B cell (primary cell): ENCODE measurements at regions not wholly inside any gene's neighbourhood (a gene's known extent, or its start where the extent isn't known, plus 50 kb on each side); places are given as distances from the start of the nearest gene placed in this dataset.

Experiments used
- ATAC-seq: fragments of 200-7000 bp; cut with Tn5 transposase; one replicate; pipeline ENCODE4 v1.10.0; 2021; ENCODE audit warnings: low read depth, mild to moderate bottlenecking, moderate number of reproducible peaks, moderate library complexity
- CTCF ChIA-PET: fragments of 350-600 bp; sonication (Branson Sonifier 250); formaldehyde crosslinking; loops from one replicate; lab custom pipeline; 2021; ENCODE audit warnings: antibody characterized with exemption, inconsistent platforms; lab: Charles Lee
- POLR2A ChIA-PET: fragments of 350-600 bp; sonication (Branson Sonifier 250); formaldehyde crosslinking; loops from one replicate; lab custom pipeline; 2021; ENCODE audit warnings: antibody characterized with exemption; lab: Charles Lee
- DNase-seq: peaks from one replicate; pipeline ENCODE4 v3.0.0; 2013
- H2AFZ ChIP-seq: 2 replicates; pipeline ENCODE4 v1.6.1; 2012; ENCODE audit warnings: mild to moderate bottlenecking, low read depth, low read length; ENCODE audit not compliant: insufficient read depth, poor library complexity, severe bottlenecking
- H3K27ac ChIP-seq, 2 donors: 1 replicate in 1 of 2; 2 replicates in 1 of 2; pipeline ENCODE4 v1.5.1; 2012 to 2013; ENCODE audit warnings: low read length in 2 of 2, mild to moderate bottlenecking in 2 of 2, moderate library complexity in 1 of 2
- H3K27me3 ChIP-seq, 4 experiments: fragments of 200-600 bp in 1 of 4; sonication (generic) in 1 of 4; replicated peaks in 1 of 4; 1 replicate in 2 of 4; 2 replicates in 2 of 4; pipeline versions ENCODE4 v1.6.1 to v1.7.0; 2013 to 2016; ENCODE audit warnings: low read length in 3 of 4, mild to moderate bottlenecking in 2 of 4, mixed read lengths in 1 of 4, moderate library complexity in 1 of 4; ENCODE audit not compliant: insufficient read depth in 4 of 4, control insufficient read depth in 3 of 4; ENCODE audit errors: control extremely low read depth in 1 of 4
- H3K36me3 ChIP-seq, 2 experiments: replicated peaks in 1 of 2; 1 replicate in 1 of 2; 2 replicates in 1 of 2; pipeline versions ENCODE4 v1.6.1 to v1.7.1; 2013; ENCODE audit warnings: low read length in 1 of 2; ENCODE audit not compliant: insufficient read depth in 2 of 2, control insufficient read depth in 1 of 2; ENCODE audit errors: control extremely low read depth in 1 of 2, extremely low read depth in 1 of 2
- H3K4me1 ChIP-seq, 2 donors: fragments of 200-600 bp in 1 of 2; sonication (generic) in 1 of 2; 1 replicate in 1 of 2; 2 replicates in 1 of 2; pipeline versions ENCODE4 v1.5.1 to v1.6.1; 2013 to 2017; ENCODE audit warnings: low read length in 2 of 2; ENCODE audit not compliant: control insufficient read depth in 2 of 2, insufficient read depth in 2 of 2
- H3K4me2 ChIP-seq: replicated peaks from 2 replicates; pipeline ENCODE3; 2012; ENCODE audit warnings: mild to moderate bottlenecking, low read depth, low read length; ENCODE audit not compliant: poor library complexity, severe bottlenecking
- H3K4me3 ChIP-seq, 5 experiments: fragments of 200-600 bp in 1 of 5; sonication (generic) in 1 of 5; 1 replicate in 3 of 5; 2 replicates in 2 of 5; pipeline versions ENCODE4 v1.5.1 to v1.7.0; 2011 to 2016; ENCODE audit warnings: low read length in 4 of 5, mild to moderate bottlenecking in 4 of 5, low read depth in 2 of 5, control low read depth in 1 of 5, moderate library complexity in 1 of 5; ENCODE audit not compliant: insufficient read depth in 1 of 5; ENCODE audit errors: control extremely low read depth in 1 of 5, extremely low read depth in 1 of 5
- H3K79me2 ChIP-seq: fragments of 200-600 bp; sonication (generic); one replicate; pipeline ENCODE4 v1.6.0; 2016; ENCODE audit warnings: low read length; ENCODE audit not compliant: control insufficient read depth, insufficient read depth
- H3K9ac ChIP-seq: fragments of 200-600 bp; sonication (generic); 2 replicates; pipeline ENCODE4 v1.6.1; 2017; ENCODE audit warnings: mild to moderate bottlenecking, low read length, moderate library complexity
- H3K9me3 ChIP-seq, 3 donors: one replicate each; pipeline versions ENCODE4 v1.6.1 to v1.7.1; 2013; ENCODE audit warnings: low read length in 2 of 3; ENCODE audit not compliant: control insufficient read depth in 2 of 3, insufficient read depth in 1 of 3; ENCODE audit errors: control extremely low read depth in 1 of 3
- H4K20me1 ChIP-seq: 2 replicates; pipeline ENCODE4 v1.6.0; 2012; ENCODE audit warnings: mild to moderate bottlenecking, low read length; ENCODE audit not compliant: insufficient read depth, control insufficient read depth, poor library complexity, severe bottlenecking
- H3K27ac Mint-ChIP-seq: one replicate; pipeline ENCODE4 v1.8.0; 2021; ENCODE audit warnings: mixed read lengths
- H3K27me3 Mint-ChIP-seq: one replicate; pipeline ENCODE4 v1.8.0; 2021; ENCODE audit warnings: mixed read lengths
- H3K4me1 Mint-ChIP-seq: one replicate; pipeline ENCODE4 v1.8.0; 2021; ENCODE audit warnings: mixed read lengths
- H3K4me3 Mint-ChIP-seq: one replicate; pipeline ENCODE4 v1.8.0; 2021; ENCODE audit warnings: mixed read lengths
- H3K9me3 Mint-ChIP-seq: one replicate; pipeline ENCODE4 v1.8.0; 2022; ENCODE audit warnings: mixed read lengths; ENCODE audit not compliant: insufficient read depth
- EZH2 ChIP-seq: IDR thresholded peaks from 2 replicates; pipeline ENCODE4 v1.6.1; 2012; ENCODE audit warnings: borderline replicate concordance, low read depth, mild to moderate bottlenecking, moderate library complexity, low read length; ENCODE audit not compliant: insufficient read depth, poor library complexity, severe bottlenecking
- WGBS: methylation state at CpG from one replicate; pipeline ENCODE4 v1.1.5; 2013; ENCODE audit warnings: missing lambda C conversion rate; ENCODE audit not compliant: insufficient coverage; 5-methylcytosine and 5-hydroxymethylcytosine counted together
- intact Hi-C: fragments of 100-400 bp; cut with micrococcal nuclease; formaldehyde crosslinking; loops from one replicate; pipeline ENCODE4 v1.10.0; 2022
- TF ChIP-seq, protein P1 (sequence below): fragments of 200-600 bp; IDR thresholded peaks from one replicate; pipeline ENCODE4 v1.8.0; 2022; ENCODE audit warnings: antibody characterized with exemption, mild to moderate bottlenecking

DNA sequence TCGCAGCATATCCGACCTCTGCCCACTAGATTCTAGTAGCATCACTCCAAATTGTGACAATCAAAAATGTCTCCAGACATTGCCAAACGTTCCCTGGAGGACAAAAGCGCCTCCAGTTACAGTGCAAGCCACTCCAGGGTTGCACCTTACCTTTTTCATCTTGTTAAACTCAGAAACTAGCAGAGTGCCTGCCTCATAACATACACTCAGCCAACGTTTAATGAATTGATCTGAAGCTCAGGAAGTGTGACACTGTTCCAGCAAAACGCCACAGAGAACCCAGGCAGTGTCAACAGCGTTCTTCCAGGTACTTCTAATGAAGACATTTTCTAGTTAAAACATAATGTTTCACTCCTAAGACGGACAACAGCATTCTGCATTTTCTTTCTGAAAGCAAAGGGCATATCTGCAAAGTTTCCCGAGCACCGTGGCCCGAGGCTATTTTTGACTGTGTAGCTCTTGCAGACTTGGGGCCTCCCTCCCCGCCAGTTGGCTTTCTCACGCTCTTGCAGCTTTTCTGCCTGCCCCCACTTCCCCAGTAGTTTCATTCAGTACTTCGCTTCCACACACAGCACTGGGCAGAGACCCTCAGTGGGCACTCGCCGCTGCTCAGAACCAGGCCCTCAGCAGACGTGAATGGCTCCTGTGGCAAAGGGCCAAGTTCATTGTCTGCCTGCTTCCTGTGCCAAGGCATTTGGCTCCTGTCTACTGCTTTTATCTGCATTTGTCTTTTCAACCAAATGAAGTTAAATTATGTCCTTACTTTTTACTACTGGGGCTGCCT, 133.4 kb upstream of the TTC29 start:
- no peak for DNase-seq
- Histone ChIP-seq H2AFZ (no peak overlapping the region), H3K36me3 (no peaks in the 10 kb centered on the region), H3K79me2 (no peaks in the 10 kb centered on the region), H3K9ac (no peak overlapping the region), H3K4me1 (no peaks in the 10 kb centered on the region), H3K4me3 (no peak overlapping the region), H3K9me3 (peaks cover 0 to 3% (median 0%) of the 10 kb centered on the region in 3 donors), H3K27me3 (no peaks in the 10 kb centered on the region), H3K4me2 (no peak overlapping the region), H4K20me1 (no peaks in the 10 kb centered on the region), H3K27ac (no peak overlapping the region)
- no peak overlapping the region for H3K4me3 Mint-ChIP-seq
- H3K9me3 Mint-ChIP-seq = no peaks in the 10 kb centered on the region
- no peak for ATAC-seq
- peaks cover 25% of the 10 kb centered on the region for H3K27me3 Mint-ChIP-seq
- H3K4me1 Mint-ChIP-seq = no peaks in the 10 kb centered on the region
- intact Hi-C loops = no loop called here
- TF ChIP-seq, protein P1, sequence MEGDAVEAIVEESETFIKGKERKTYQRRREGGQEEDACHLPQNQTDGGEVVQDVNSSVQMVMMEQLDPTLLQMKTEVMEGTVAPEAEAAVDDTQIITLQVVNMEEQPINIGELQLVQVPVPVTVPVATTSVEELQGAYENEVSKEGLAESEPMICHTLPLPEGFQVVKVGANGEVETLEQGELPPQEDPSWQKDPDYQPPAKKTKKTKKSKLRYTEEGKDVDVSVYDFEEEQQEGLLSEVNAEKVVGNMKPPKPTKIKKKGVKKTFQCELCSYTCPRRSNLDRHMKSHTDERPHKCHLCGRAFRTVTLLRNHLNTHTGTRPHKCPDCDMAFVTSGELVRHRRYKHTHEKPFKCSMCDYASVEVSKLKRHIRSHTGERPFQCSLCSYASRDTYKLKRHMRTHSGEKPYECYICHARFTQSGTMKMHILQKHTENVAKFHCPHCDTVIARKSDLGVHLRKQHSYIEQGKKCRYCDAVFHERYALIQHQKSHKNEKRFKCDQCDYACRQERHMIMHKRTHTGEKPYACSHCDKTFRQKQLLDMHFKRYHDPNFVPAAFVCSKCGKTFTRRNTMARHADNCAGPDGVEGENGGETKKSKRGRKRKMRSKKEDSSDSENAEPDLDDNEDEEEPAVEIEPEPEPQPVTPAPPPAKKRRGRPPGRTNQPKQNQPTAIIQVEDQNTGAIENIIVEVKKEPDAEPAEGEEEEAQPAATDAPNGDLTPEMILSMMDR = no peak
- no peak for TF ChIP-seq EZH2
- ChIA-PET POLR2A (no interaction called here), CTCF (no interaction called here)
- 84% methylated on average over 17 of the region's 17 CpGs for WGBS
- H3K27ac Mint-ChIP-seq = no peak overlapping the region

DNA sequence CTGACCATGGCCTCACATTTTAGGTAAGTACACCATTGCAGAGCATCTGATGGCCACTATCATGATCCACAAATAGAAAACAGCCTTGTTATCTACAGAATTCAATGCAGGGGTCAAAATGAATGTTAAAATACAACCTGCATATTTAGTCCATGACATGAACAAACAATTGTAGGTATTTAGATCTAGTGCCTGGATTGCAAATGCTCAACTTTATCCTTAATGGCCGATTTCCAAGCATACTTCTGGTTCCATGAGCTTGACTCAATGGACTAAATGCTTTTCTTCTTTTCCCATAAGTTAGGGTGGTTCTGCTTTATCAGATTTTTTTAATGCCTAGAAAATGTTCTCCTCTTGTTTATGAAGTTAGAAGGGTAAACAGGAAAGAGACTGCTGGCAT, 139.2 kb upstream of the TTC29 start:
- POLR2A ChIA-PET = no interaction called here
- WGBS = no CpG with 5 or more reads among the region's 1 CpG
- DNase-seq (no peak), ATAC-seq (no peak)
- no peaks in the 10 kb centered on the region for H3K79me2 ChIP-seq
- Mint-ChIP-seq H3K27ac (no peak overlapping the region), H3K9me3 (no peaks in the 10 kb centered on the region), H3K4me3 (no peak overlapping the region), H3K27me3 (peaks cover 12% of the 10 kb centered on the region), H3K4me1 (no peaks in the 10 kb centered on the region)
- H2AFZ ChIP-seq = no peak overlapping the region
- H3K4me2 ChIP-seq = no peak overlapping the region
- H3K4me1 ChIP-seq = no peaks in the 10 kb centered on the region
- no peak overlapping the region for H3K27ac ChIP-seq
- H3K27me3 ChIP-seq = peaks cover 0 to 4% (median 0%) of the 10 kb centered on the region in 4 experiments
- intact Hi-C loops = no loop called here
- TF ChIP-seq, protein P1 = no peak
- no peak for TF ChIP-seq EZH2
- H3K36me3 ChIP-seq = no peaks in the 10 kb centered on the region
- no peak overlapping the region for H3K4me3 ChIP-seq
- no peak overlapping the region for H3K9ac ChIP-seq
- H4K20me1 ChIP-seq = no peaks in the 10 kb centered on the region
- no peaks in the 10 kb centered on the region for H3K9me3 ChIP-seq
- CTCF ChIA-PET = interaction anchor here (2.9 kb wide), 1 partner anchor 12 kb away, joined by 14 read pairs; no protein-coding TSS in a partner anchor
